Pancreas (tissue), 10 donors: ENCODE measurements at regions not wholly inside any gene's neighbourhood (a gene's known extent, or its start where the extent isn't known, plus 50 kb on each side); places are given as distances from the start of the nearest gene placed in this dataset.

Experiments
- ATAC-seq, 4 donors: fragments of 200-7000 bp; cut with Tn5 transposase; one replicate each; pipeline versions ENCODE4 v1.8.0 to v1.9.1; 2020; ENCODE audit warnings: mild to moderate bottlenecking in 4 of 4, moderate library complexity in 4 of 4
- DNase-seq, 6 donors: peaks; one replicate each; pipeline ENCODE4 v3.0.0-alpha.2; 2020
- FAIRE-seq: peaks from 2 replicates; lab custom pipeline; 2012; peaks lifted over from hg19 to GRCh38; lab: Jason Lieb, UNC
- H3K27ac ChIP-seq, 4 donors: fragments of 200-600 bp; sonication (generic); 1 replicate in 3 of 4; 2 replicates in 1 of 4; pipeline versions ENCODE4 v1.5.0 to v1.8.0; 2020
- H3K27me3 ChIP-seq, 4 donors: fragments of 200-600 bp; one replicate each; pipeline ENCODE4 v1.8.0; 2021
- H3K36me3 ChIP-seq, 3 donors: fragments of 200-600 bp; sonication (generic) in 1 of 3; one replicate each; pipeline versions ENCODE4 v1.5.0 to v1.8.0; 2020 to 2021
- H3K4me1 ChIP-seq, 3 donors: fragments of 200-600 bp; one replicate each; pipeline ENCODE4 v1.8.0; 2021
- H3K4me3 ChIP-seq, 4 donors: fragments of 200-600 bp; sonication (generic) in 2 of 4; one replicate each; pipeline versions ENCODE4 v1.5.0 to v1.8.0; 2020 to 2021
- H3K9me3 ChIP-seq, 4 donors: fragments of 200-600 bp; one replicate each; pipeline ENCODE4 v1.8.0; 2021
- CTCF ChIP-seq, 4 donors: fragments of 200-600 bp; sonication (generic) in 3 of 4; IDR thresholded peaks; one replicate each; pipeline versions ENCODE4 v1.5.0 to v1.8.0; 2021; ENCODE audit warnings: antibody characterized with exemption in 4 of 4
- WGBS, 2 donors: extraction: QIAGEN DNeasy Blood & Tissue Kit; methylation state at CpG; one replicate each; pipeline ENCODE4 v1.1.7; 2013; 5-methylcytosine and 5-hydroxymethylcytosine counted together
- intact Hi-C, 3 donors: fragments of 100-400 bp; cut with DNase I; formaldehyde crosslinking; loops; one replicate each; pipeline versions ENCODE4 v1.11.1 to v1.14.2; 2022
- donor health status: healthy with polysubstance abuse.
- donor health status: DM: no; HTN: no; CAD: no; lungs with moderate emphysema.
- donor health status: DM: no; HTN: no; CAD: no.
- donor health status: control.
- donor health status: control.
- donor health status: Bipolar disorder and iron deficiency.
- donor health status: DM: yes; HTN: yes; CAD: no.
- donor health status: DM: no; HTN: no; CAD: no.
- donor health status: DM: no; HTN: no; CAD: no.
- donor health status: DM: yes; HTN: yes; CAD: no.

DNA sequence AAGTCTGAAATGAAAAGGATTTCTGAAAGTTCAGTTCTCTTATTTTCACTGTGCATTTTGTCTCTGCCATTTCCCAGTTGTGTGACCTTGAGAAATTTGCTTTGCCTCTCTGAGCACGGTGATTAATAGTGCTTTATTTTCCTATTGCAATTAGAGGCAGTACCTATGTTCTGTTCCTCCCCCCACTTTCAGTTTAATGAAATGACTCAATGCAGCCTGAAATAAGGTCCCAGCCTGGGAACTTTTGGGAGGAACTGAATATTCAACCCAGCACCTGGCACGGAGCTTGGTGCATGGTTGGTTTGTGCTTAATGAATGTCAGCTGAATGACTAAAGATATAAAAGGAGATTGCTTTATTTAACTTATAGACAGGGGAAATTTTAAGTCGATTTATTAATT, 352.6 kb downstream of the PDCD6IP start:
- no peak for TF ChIP-seq CTCF (IDR thresholded peaks at IDR 0.05)
- no peak for DNase-seq
- Histone ChIP-seq H3K4me3 (no peak overlapping the region), H3K27ac (no peak overlapping the region), H3K9me3 (no peaks in the 10 kb centered on the region), H3K36me3 (no peaks in the 10 kb centered on the region), H3K4me1 (no peaks in the 10 kb centered on the region), H3K27me3 (no peaks in the 10 kb centered on the region)
- intact Hi-C loops, result no loop called here
- no peak for FAIRE-seq
- ATAC-seq, result no peak
- 22 to 31% methylated on average over 3 of the region's 3 CpGs for WGBS, 2 donors

GRCh38 chr3:34152656-34153055, 354.2 kb downstream of the PDCD6IP start:
- H3K4me3 ChIP-seq, result no peak overlapping the region
- H3K9me3 ChIP-seq, result no peaks in the 10 kb centered on the region
- ATAC-seq (no peak), FAIRE-seq (no peak), DNase-seq (no peak)
- intact Hi-C loops, result no loop called here
- H3K27ac ChIP-seq, result no peak overlapping the region
- no peaks in the 10 kb centered on the region for H3K27me3 ChIP-seq
- H3K36me3 ChIP-seq, result no peaks in the 10 kb centered on the region
- no peaks in the 10 kb centered on the region for H3K4me1 ChIP-seq
- TF ChIP-seq CTCF (IDR thresholded peaks at IDR 0.05), result no peak
- WGBS, 2 donors, result 61 to 71% methylated on average over 5 of the region's 5 CpGs

DNA sequence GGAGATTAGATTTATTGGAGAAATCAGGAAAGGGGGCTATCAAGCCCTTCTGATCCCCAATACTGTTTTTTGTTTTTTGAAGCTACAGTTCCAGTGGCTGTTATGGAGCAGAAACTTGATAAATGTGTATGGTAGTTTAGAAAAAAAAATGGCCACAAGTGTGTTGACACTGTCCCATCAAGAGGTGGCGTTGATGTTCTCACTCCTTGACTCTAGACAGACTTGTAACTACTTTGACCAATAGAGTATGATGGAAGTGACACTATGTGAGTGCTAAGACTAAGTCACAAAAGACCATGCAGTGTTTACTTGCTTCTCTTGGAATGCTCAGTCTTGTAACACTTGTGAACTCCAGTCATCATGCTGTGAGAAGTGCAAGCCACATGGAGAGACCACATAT, 356.7 kb downstream of the PDCD6IP start:
- H3K36me3 ChIP-seq, result no peaks in the 10 kb centered on the region
- ATAC-seq, result no peak
- no peak overlapping the region for H3K27ac ChIP-seq
- H3K27me3 ChIP-seq, result no peaks in the 10 kb centered on the region
- no peaks in the 10 kb centered on the region for H3K4me1 ChIP-seq
- no peak overlapping the region for H3K4me3 ChIP-seq
- no peak for FAIRE-seq
- intact Hi-C loops, result no loop called here
- no peaks in the 10 kb centered on the region for H3K9me3 ChIP-seq
- no peak for TF ChIP-seq CTCF (IDR thresholded peaks at IDR 0.05)
- 0% methylated on average over 1 of the region's 1 CpG for WGBS, 2 donors
- no peak for DNase-seq

GRCh38 chr3:34155666-34156065, 357.2 kb downstream of the PDCD6IP start:
- no peak for DNase-seq

GRCh38 chr3:34157491-34157890, 359.1 kb downstream of the PDCD6IP start:
- Histone ChIP-seq H3K4me3 (no peak overlapping the region), H3K4me1 (no peaks in the 10 kb centered on the region), H3K27me3 (no peaks in the 10 kb centered on the region), H3K36me3 (no peaks in the 10 kb centered on the region), H3K9me3 (no peaks in the 10 kb centered on the region), H3K27ac (no peak overlapping the region)
- intact Hi-C loops, result no loop called here
- ATAC-seq (no peak), FAIRE-seq (no peak), DNase-seq (no peak)
- TF ChIP-seq CTCF (IDR thresholded peaks at IDR 0.05), result no peak

More at GRCh38 chr3:34155666-34156065, 357.2 kb downstream of the PDCD6IP start:
- H3K9me3 ChIP-seq, result no peaks in the 10 kb centered on the region
- intact Hi-C loops, result no loop called here
- H3K27me3 ChIP-seq, result no peaks in the 10 kb centered on the region
- H3K4me1 ChIP-seq, result no peaks in the 10 kb centered on the region
- no peak overlapping the region for H3K27ac ChIP-seq
- WGBS, 2 donors, result 56 to 61% methylated on average over 2 of the region's 2 CpGs
- H3K4me3 ChIP-seq, result no peak overlapping the region
- ATAC-seq (no peak), FAIRE-seq (no peak)
- H3K36me3 ChIP-seq, result no peaks in the 10 kb centered on the region
- TF ChIP-seq CTCF (IDR thresholded peaks at IDR 0.05), result no peak
